ENCODE measurements at regions not wholly inside any gene's neighbourhood (a gene's known extent, or its start where the extent isn't known, plus 50 kb on each side); places are given as distances from the start of the nearest gene placed in this dataset.

DNA sequence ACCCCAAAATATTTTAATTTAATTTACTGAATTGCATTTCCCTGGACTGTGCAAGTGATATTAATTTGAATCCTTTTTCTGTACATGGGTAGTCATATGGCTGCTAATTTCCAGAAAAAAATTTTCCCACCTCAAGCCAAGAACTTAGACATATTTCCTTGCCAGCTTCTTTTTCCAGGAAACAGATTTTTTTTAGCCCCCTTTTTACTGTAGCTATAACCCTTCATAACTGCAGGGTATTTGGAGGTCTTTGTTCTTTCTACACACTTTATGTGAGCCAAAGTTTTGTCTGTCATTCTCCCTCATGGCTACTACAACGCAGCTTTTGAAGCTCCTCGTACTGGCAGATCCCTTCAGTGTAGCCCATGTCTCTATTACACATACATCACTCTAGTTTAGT, 261.2 kb upstream of the PIK3R1 start:
- H3K4me3 ChIP-seq, result no peak overlapping the region
- DNase-seq (ENCODE audit: low read depth, low spot score), result no peak
- 7% methylated on average over 2 of the region's 2 CpGs for WGBS (ENCODE audit: insufficient coverage, insufficient replicate concordance, low lambda C conversion rate, missing lambda C conversion rate)
- no peaks in the 10 kb centered on the region for H3K79me2 ChIP-seq (ENCODE audit: control insufficient read depth, insufficient read depth, low read length)
- CTCF ChIA-PET, result no interaction called here
- H3K36me3 ChIP-seq (ENCODE audit: control insufficient read depth in 2 of 2, insufficient read depth in 2 of 2, low read length in 1 of 2), result no peaks in the 10 kb centered on the region
- in situ Hi-C loops (cut with MboI) (no loop called here), intact Hi-C loops (cut with micrococcal nuclease; ENCODE audit: unreplicated experiment) (no loop called here)
- no peak overlapping the region for H2AFZ ChIP-seq (ENCODE audit: control insufficient read depth, low read depth, low read length)
- no peak overlapping the region for H3K27ac ChIP-seq (ENCODE audit: control insufficient read depth, insufficient read depth)
- ATAC-seq, result no peak
- no peak for TF ChIP-seq BRCA1 (IDR thresholded peaks at IDR 0.05; ENCODE audit: low read depth, low read length)
- H3K4me2 ChIP-seq (ENCODE audit: control insufficient read depth, insufficient read depth), result no peak overlapping the region
- H3K9ac ChIP-seq (ENCODE audit: control insufficient read depth, insufficient read depth, low read length), result no peak overlapping the region
- no peaks in the 10 kb centered on the region for H4K20me1 ChIP-seq (ENCODE audit: control insufficient read depth, insufficient read depth)
- H3K9me3 ChIP-seq (replicated peaks; ENCODE audit: control insufficient read depth, insufficient read depth, low read length), result no peaks in the 10 kb centered on the region
- POLR2A ChIA-PET, result no interaction called here
- FAIRE-seq, result no peak
- H3K4me1 ChIP-seq (ENCODE audit: control insufficient read depth, insufficient read depth, low read length), result no peaks in the 10 kb centered on the region
- RAD21 ChIA-PET (ENCODE audit: unreplicated experiment), result no interaction called here
- no TSS peak for BruUV-seq (replicated peaks)
- H3K27me3 ChIP-seq (replicated peaks in 1 of 2; ENCODE audit: control insufficient read depth in 2 of 2, insufficient read depth in 2 of 2, low read length in 1 of 2), result no peaks in the 10 kb centered on the region
- SMC1A ChIA-PET (ENCODE audit: uncharacterized antibody, unreplicated experiment), result interaction anchor here (1.3 kb wide), 1 partner anchor 10 kb away, joined by 4 read pairs; no protein-coding TSS in a partner anchor

DNA sequence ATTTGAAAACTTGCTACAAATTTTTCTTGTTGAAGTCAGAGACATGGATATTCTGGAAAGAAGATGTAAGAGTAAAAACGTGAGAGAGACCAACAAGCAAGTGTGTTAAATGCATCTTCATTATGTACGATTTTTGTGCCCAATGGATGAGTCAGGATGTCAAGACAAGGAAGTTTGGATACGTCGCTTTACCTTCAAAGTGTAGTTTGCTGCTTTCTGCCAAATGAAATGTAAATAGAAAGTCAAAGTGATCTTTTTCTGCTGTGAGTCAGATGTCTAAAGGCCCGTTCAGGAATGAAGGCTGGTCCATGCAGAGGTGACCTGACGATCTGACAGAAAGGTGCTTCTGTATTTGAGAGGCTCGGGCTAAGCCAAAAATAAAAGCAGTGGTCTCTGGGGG, 273.1 kb upstream of the PIK3R1 start:
- no peak overlapping the region for H3K9ac ChIP-seq (ENCODE audit: control insufficient read depth, insufficient read depth, low read length)
- ATAC-seq, result no peak
- BruUV-seq (replicated peaks), result no TSS peak
- intact Hi-C loops (cut with micrococcal nuclease; ENCODE audit: unreplicated experiment), result no loop called here
- CTCF ChIA-PET, result no interaction called here
- H3K4me3 ChIP-seq, result no peak overlapping the region
- in situ Hi-C loops (cut with MboI), result no loop called here
- RAD21 ChIA-PET (ENCODE audit: unreplicated experiment), result no interaction called here
- WGBS (ENCODE audit: insufficient coverage, insufficient replicate concordance, low lambda C conversion rate, missing lambda C conversion rate), result 30% methylated on average over 7 of the region's 7 CpGs
- H3K9me3 ChIP-seq (replicated peaks; ENCODE audit: control insufficient read depth, insufficient read depth, low read length), result no peaks in the 10 kb centered on the region
- no peaks in the 10 kb centered on the region for H4K20me1 ChIP-seq (ENCODE audit: control insufficient read depth, insufficient read depth)
- H2AFZ ChIP-seq (ENCODE audit: control insufficient read depth, low read depth, low read length), result no peak overlapping the region
- H3K36me3 ChIP-seq (ENCODE audit: control insufficient read depth in 2 of 2, insufficient read depth in 2 of 2, low read length in 1 of 2), result no peaks in the 10 kb centered on the region
- no peaks in the 10 kb centered on the region for H3K27me3 ChIP-seq (replicated peaks in 1 of 2; ENCODE audit: control insufficient read depth in 2 of 2, insufficient read depth in 2 of 2, low read length in 1 of 2)
- no peak for DNase-seq (ENCODE audit: low read depth, low spot score)
- FAIRE-seq, result peak; percentile 47
- SMC1A ChIA-PET (ENCODE audit: uncharacterized antibody, unreplicated experiment), result no interaction called here
- H3K4me2 ChIP-seq (ENCODE audit: control insufficient read depth, insufficient read depth), result no peak overlapping the region
- H3K27ac ChIP-seq (ENCODE audit: control insufficient read depth, insufficient read depth), result no peak overlapping the region
- no peaks in the 10 kb centered on the region for H3K79me2 ChIP-seq (ENCODE audit: control insufficient read depth, insufficient read depth, low read length)
- POLR2A ChIA-PET, result no interaction called here
- H3K4me1 ChIP-seq (ENCODE audit: control insufficient read depth, insufficient read depth, low read length), result no peaks in the 10 kb centered on the region
- TF ChIP-seq TCF7 (IDR thresholded peaks at IDR 0.05; ENCODE audit: borderline replicate concordance) (no peak), TAF1 (IDR thresholded peaks at IDR 0.05; ENCODE audit: borderline replicate concordance, low read depth, low read length) (no peak), EP300 (IDR thresholded peaks at IDR 0.05; ENCODE audit: borderline replicate concordance in 1 of 2, control insufficient read depth in 1 of 2, low read depth in 2 of 2, low read length in 2 of 2) (no peak), SUPT20H (IDR thresholded peaks at IDR 0.05; ENCODE audit: borderline replicate concordance, control insufficient read depth, low read depth, low read length) (no peak), RFX5 (IDR thresholded peaks at IDR 0.05; ENCODE audit: low read depth, low read length) (no peak)
- TF ChIP-seq, protein P1, sequence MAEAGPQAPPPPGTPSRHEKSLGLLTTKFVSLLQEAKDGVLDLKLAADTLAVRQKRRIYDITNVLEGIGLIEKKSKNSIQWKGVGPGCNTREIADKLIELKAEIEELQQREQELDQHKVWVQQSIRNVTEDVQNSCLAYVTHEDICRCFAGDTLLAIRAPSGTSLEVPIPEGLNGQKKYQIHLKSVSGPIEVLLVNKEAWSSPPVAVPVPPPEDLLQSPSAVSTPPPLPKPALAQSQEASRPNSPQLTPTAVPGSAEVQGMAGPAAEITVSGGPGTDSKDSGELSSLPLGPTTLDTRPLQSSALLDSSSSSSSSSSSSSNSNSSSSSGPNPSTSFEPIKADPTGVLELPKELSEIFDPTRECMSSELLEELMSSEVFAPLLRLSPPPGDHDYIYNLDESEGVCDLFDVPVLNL (IDR thresholded peaks at IDR 0.05; ENCODE audit: low read depth, low read length), result no peak
- TF ChIP-seq, protein P2, sequence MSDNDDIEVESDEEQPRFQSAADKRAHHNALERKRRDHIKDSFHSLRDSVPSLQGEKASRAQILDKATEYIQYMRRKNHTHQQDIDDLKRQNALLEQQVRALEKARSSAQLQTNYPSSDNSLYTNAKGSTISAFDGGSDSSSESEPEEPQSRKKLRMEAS (IDR thresholded peaks at IDR 0.05; ENCODE audit: low read depth, low read length), result no peak
- TF ChIP-seq, protein P3, sequence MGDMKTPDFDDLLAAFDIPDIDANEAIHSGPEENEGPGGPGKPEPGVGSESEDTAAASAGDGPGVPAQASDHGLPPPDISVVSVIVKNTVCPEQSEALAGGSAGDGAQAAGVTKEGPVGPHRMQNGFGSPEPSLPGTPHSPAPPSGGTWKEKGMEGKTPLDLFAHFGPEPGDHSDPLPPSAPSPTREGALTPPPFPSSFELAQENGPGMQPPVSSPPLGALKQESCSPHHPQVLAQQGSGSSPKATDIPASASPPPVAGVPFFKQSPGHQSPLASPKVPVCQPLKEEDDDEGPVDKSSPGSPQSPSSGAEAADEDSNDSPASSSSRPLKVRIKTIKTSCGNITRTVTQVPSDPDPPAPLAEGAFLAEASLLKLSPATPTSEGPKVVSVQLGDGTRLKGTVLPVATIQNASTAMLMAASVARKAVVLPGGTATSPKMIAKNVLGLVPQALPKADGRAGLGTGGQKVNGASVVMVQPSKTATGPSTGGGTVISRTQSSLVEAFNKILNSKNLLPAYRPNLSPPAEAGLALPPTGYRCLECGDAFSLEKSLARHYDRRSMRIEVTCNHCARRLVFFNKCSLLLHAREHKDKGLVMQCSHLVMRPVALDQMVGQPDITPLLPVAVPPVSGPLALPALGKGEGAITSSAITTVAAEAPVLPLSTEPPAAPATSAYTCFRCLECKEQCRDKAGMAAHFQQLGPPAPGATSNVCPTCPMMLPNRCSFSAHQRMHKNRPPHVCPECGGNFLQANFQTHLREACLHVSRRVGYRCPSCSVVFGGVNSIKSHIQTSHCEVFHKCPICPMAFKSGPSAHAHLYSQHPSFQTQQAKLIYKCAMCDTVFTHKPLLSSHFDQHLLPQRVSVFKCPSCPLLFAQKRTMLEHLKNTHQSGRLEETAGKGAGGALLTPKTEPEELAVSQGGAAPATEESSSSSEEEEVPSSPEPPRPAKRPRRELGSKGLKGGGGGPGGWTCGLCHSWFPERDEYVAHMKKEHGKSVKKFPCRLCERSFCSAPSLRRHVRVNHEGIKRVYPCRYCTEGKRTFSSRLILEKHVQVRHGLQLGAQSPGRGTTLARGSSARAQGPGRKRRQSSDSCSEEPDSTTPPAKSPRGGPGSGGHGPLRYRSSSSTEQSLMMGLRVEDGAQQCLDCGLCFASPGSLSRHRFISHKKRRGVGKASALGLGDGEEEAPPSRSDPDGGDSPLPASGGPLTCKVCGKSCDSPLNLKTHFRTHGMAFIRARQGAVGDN (IDR thresholded peaks at IDR 0.05), result no peak
